K562 (cell line): ENCODE measurements at regions not wholly inside any gene's neighbourhood (a gene's known extent, or its start where the extent isn't known, plus 50 kb on each side); places are given as distances from the start of the nearest gene placed in this dataset.

ENCODE experiments used
- BHLHE40 ChIP-seq: IDR thresholded peaks from 2 replicates; pipeline ENCODE4 v1.6.1; 2011; ENCODE audit warnings: low read length, improper control_type of control experiment
- COPS2 ChIP-seq: fragments of 450-650 bp; conservative IDR thresholded peaks from 2 replicates; pipeline ENCODE4 v1.6.1; 2016; ENCODE audit warnings: mild to moderate bottlenecking, moderate library complexity
- ETV5 ChIP-seq: sonication (generic); formaldehyde crosslinking; IDR thresholded peaks from 2 replicates; pipeline ENCODE4 v1.4.0; 2020; ENCODE audit warnings: low read depth, mild to moderate bottlenecking, missing genetic modification reagents
- HDGF ChIP-seq: fragments of 450-650 bp; IDR thresholded peaks from 2 replicates; pipeline ENCODE4 v1.6.1; 2016
- HMGN3 ChIP-seq: IDR thresholded peaks from 2 replicates; pipeline ENCODE4 v1.6.1; 2011; ENCODE audit warnings: borderline replicate concordance, low read depth, mild to moderate bottlenecking, mixed read lengths, low read length; ENCODE audit not compliant: insufficient read length; ENCODE audit errors: extremely low read depth
- ILF3 ChIP-seq: fragments of 450-650 bp; IDR thresholded peaks from 2 replicates; pipeline ENCODE4 v1.6.1; 2018; ENCODE audit warnings: antibody characterized with exemption, mild to moderate bottlenecking, moderate library complexity, borderline replicate concordance
- KLF6 ChIP-seq: fragments of 250-450 bp; sonication (Bioruptor Pico); IDR thresholded peaks from 2 replicates; pipeline ENCODE4 v1.4.0; 2020; ENCODE audit warnings: mild to moderate bottlenecking, moderate library complexity, borderline replicate concordance
- MEF2A ChIP-seq: IDR thresholded peaks from 2 replicates; pipeline ENCODE4 v1.6.1; 2011; ENCODE audit warnings: low read depth, mild to moderate bottlenecking, low read length, moderate library complexity; ENCODE audit not compliant: control insufficient read depth
- NELFE ChIP-seq: IDR thresholded peaks from 2 replicates; pipeline ENCODE4 v1.6.1; 2011; ENCODE audit warnings: mild to moderate bottlenecking; ENCODE audit not compliant: insufficient read depth, insufficient read length
- PHB ChIP-seq: fragments of 250-450 bp; sonication (Bioruptor Pico); IDR thresholded peaks from 2 replicates; pipeline ENCODE4 v1.5.0; 2021
- RBM34 ChIP-seq: fragments of 200-400 bp; formaldehyde crosslinking; IDR thresholded peaks from 2 replicates; pipeline ENCODE4 v1.6.1; 2018; ENCODE audit warnings: low read length, borderline replicate concordance; ENCODE audit not compliant: insufficient read depth
- SIN3A ChIP-seq, 2 experiments: fragments of 150-350 bp in 1 of 2; IDR thresholded peaks; 2 replicates each; pipeline ENCODE4 v1.6.1; 2011 to 2016; ENCODE audit warnings: borderline replicate concordance in 2 of 2, low read depth in 2 of 2, low read length in 2 of 2, mild to moderate bottlenecking in 2 of 2, moderate library complexity in 2 of 2; ENCODE audit not compliant: control insufficient read depth in 1 of 2
- SMC3 ChIP-seq: conservative IDR thresholded peaks from 2 replicates; pipeline ENCODE4 v1.6.1; 2011; ENCODE audit warnings: low read depth, low read length, improper control_type of control experiment; ENCODE audit not compliant: insufficient read depth
- SREBF1 ChIP-seq: fragments of 150-350 bp; IDR thresholded peaks from 2 replicates; pipeline ENCODE4 v1.6.1; 2014; ENCODE audit warnings: antibody characterized with exemption, low read depth, low read length, borderline replicate concordance
- TEAD1 ChIP-seq, 2 experiments: fragments of 450-650 bp in 1 of 2; sonication (generic) in 1 of 2; formaldehyde crosslinking; IDR thresholded peaks; 2 replicates each; pipeline versions ENCODE4 v1.4.0 to v1.8.0; 2020 to 2022; ENCODE audit warnings: mild to moderate bottlenecking in 2 of 2, missing genetic modification reagents in 1 of 2
- XRCC4 ChIP-seq: IDR thresholded peaks from one replicate; pipeline ENCODE4 v1.6.1; 2011; ENCODE audit not compliant: insufficient read depth, insufficient read length; ENCODE audit errors: extremely low read depth
- ZNF232 ChIP-seq: sonication (generic); formaldehyde crosslinking; IDR thresholded peaks from 2 replicates; pipeline ENCODE4 v1.8.0; 2022; ENCODE audit warnings: mild to moderate bottlenecking, missing genetic modification reagents
- ZNF311 ChIP-seq: fragments of 250-450 bp; sonication (Bioruptor Pico); IDR thresholded peaks from 2 replicates; pipeline ENCODE4 v1.4.0; 2020; ENCODE audit warnings: mild to moderate bottlenecking, moderate library complexity
- ZNF347 ChIP-seq: fragments of 450-650 bp; formaldehyde crosslinking; IDR thresholded peaks from 2 replicates; pipeline ENCODE4 v1.4.0; 2020; ENCODE audit warnings: low read depth, mild to moderate bottlenecking, moderate library complexity
- ZZZ3 ChIP-seq: fragments of 450-650 bp; IDR thresholded peaks from 2 replicates; pipeline ENCODE4 v1.6.1; 2016; ENCODE audit warnings: antibody characterized with exemption, mild to moderate bottlenecking, moderate library complexity
- TF ChIP-seq, protein P1 (sequence below): sonication (generic); formaldehyde crosslinking; IDR thresholded peaks from 2 replicates; pipeline ENCODE4 v1.8.0; 2022; ENCODE audit warnings: missing genetic modification reagents, mild to moderate bottlenecking, borderline replicate concordance
- TF ChIP-seq, protein P2 (sequence below): fragments of 250-450 bp; sonication (Bioruptor Pico); IDR thresholded peaks from 2 replicates; pipeline ENCODE4 v1.4.0; 2020; ENCODE audit warnings: mild to moderate bottlenecking, moderate library complexity, borderline replicate concordance
- TF ChIP-seq, protein P3 (sequence below): sonication (generic); formaldehyde crosslinking; IDR thresholded peaks from 2 replicates; pipeline ENCODE4 v1.8.0; 2022; ENCODE audit warnings: mild to moderate bottlenecking, missing genetic modification reagents
- TF ChIP-seq, protein P4 (sequence below): fragments of 450-650 bp; formaldehyde crosslinking; IDR thresholded peaks from 2 replicates; pipeline ENCODE4 v1.4.0; 2022; ENCODE audit warnings: missing genetic modification characterization

DNA sequence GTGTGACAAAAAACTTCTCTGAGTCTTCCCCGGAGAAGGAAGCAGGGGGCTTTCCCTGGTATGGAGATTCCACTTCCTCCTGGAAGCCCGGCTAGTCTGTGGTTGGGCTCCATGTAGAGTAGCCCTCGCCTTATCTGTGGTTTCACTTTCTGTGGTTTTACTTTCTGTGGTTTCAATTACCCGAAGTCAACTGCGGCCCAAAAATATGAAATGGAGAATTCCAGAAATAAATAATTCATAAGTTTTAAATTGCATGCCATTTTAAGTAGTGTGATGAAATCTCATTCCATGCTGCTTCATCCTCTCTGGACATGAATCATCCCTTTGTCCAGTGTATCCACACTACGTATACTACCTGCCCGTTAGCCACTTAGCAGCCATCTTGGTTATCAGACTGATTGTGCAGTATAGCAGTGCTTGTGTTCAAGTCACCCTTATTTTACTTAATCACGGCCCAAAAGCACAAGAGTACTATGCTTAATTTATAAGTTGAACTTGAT is 275.0 kb upstream of the SESN3 start (continued):
- TF ChIP-seq ILF3 (no peak), RBM34 (no peak), PHB (CRISPR knock-in tag) (no peak), MEF2A (no peak), HMGN3 (no peak), ZNF347 (CRISPR knock-in tag) (no peak), KLF6 (CRISPR knock-in tag) (peak; percentile 95), SREBF1 (no peak), TEAD1 (CRISPR knock-in tag; IDR thresholded peaks at IDR 0.05) (peak in 1 of 2 experiments; percentile 76; a peak in 2 of 4 replicates), ETV5 (CRISPR knock-in tag) (no peak), HDGF (no peak), SIN3A (IDR thresholded peaks at IDR 0.05; ENCODE audit: borderline replicate concordance in 2 of 2, control insufficient read depth in 1 of 2, low read depth in 2 of 2, low read length in 2 of 2) (no peak), NELFE (no peak), ZNF232 (no peak), COPS2 (no peak), XRCC4 (no peak), BHLHE40 (no peak; the same call in 1 of the 2 replicates), ZZZ3 (no peak), ZNF311 (CRISPR knock-in tag) (peak; percentile 85), SMC3 (no peak)
- TF ChIP-seq, protein P1, sequence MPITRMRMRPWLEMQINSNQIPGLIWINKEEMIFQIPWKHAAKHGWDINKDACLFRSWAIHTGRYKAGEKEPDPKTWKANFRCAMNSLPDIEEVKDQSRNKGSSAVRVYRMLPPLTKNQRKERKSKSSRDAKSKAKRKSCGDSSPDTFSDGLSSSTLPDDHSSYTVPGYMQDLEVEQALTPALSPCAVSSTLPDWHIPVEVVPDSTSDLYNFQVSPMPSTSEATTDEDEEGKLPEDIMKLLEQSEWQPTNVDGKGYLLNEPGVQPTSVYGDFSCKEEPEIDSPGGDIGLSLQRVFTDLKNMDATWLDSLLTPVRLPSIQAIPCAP (CRISPR knock-in tag): no peak
- TF ChIP-seq, protein P2, sequence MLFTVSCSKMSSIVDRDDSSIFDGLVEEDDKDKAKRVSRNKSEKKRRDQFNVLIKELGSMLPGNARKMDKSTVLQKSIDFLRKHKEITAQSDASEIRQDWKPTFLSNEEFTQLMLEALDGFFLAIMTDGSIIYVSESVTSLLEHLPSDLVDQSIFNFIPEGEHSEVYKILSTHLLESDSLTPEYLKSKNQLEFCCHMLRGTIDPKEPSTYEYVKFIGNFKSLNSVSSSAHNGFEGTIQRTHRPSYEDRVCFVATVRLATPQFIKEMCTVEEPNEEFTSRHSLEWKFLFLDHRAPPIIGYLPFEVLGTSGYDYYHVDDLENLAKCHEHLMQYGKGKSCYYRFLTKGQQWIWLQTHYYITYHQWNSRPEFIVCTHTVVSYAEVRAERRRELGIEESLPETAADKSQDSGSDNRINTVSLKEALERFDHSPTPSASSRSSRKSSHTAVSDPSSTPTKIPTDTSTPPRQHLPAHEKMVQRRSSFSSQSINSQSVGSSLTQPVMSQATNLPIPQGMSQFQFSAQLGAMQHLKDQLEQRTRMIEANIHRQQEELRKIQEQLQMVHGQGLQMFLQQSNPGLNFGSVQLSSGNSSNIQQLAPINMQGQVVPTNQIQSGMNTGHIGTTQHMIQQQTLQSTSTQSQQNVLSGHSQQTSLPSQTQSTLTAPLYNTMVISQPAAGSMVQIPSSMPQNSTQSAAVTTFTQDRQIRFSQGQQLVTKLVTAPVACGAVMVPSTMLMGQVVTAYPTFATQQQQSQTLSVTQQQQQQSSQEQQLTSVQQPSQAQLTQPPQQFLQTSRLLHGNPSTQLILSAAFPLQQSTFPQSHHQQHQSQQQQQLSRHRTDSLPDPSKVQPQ (CRISPR knock-in tag): no peak
- TF ChIP-seq, protein P3, sequence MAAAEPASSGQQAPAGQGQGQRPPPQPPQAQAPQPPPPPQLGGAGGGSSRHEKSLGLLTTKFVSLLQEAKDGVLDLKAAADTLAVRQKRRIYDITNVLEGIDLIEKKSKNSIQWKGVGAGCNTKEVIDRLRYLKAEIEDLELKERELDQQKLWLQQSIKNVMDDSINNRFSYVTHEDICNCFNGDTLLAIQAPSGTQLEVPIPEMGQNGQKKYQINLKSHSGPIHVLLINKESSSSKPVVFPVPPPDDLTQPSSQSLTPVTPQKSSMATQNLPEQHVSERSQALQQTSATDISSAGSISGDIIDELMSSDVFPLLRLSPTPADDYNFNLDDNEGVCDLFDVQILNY: no peak
- TF ChIP-seq, protein P4, sequence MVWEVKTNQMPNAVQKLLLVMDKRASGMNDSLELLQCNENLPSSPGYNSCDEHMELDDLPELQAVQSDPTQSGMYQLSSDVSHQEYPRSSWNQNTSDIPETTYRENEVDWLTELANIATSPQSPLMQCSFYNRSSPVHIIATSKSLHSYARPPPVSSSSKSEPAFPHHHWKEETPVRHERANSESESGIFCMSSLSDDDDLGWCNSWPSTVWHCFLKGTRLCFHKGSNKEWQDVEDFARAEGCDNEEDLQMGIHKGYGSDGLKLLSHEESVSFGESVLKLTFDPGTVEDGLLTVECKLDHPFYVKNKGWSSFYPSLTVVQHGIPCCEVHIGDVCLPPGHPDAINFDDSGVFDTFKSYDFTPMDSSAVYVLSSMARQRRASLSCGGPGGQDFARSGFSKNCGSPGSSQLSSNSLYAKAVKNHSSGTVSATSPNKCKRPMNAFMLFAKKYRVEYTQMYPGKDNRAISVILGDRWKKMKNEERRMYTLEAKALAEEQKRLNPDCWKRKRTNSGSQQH (CRISPR knock-in tag): no peak
